ENCODE measurements at regions not wholly inside any gene's neighbourhood (a gene's known extent, or its start where the extent isn't known, plus 50 kb on each side); places are given as distances from the start of the nearest gene placed in this dataset.
A peak's percentile ranks its signal among the peaks of the same experiment; 100 is the strongest.

DNA sequence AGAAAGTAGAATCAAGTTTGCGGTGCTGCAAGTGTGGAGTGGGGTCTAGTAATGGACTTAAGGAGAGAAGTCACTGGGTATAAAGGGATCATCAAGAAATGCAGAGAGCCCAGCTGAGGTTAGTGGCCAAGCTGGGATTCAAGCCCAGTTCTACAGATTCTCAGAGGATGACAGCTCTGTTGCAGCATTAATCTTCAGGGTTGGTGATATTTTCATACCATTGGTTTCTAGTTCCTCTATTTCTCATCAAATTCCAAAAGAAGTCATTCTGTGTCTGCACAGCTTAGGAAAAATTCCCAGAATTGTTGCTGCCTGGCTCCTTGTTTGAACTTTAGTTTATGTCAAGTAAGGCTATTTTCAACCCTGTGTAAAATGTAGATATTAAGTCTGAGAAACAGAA lies 169.5 kb upstream of the NTF3 start:
- peak overlapping the region; percentile 6 for H3K27ac ChIP-seq (ENCODE audit: low read depth, low read length)
- H3K36me3 ChIP-seq (ENCODE audit: control insufficient read depth in 5 of 5, insufficient read depth in 5 of 5, low read length in 5 of 5) = no peaks in the 10 kb centered on the region
- H3K9ac ChIP-seq (ENCODE audit: low read length in 5 of 5) = no peak overlapping the region
- no peak overlapping the region for H3K4me3 ChIP-seq (ENCODE audit: low read depth in 1 of 5, low read length in 5 of 5)
- H3K27me3 ChIP-seq (ENCODE audit: control insufficient read depth in 5 of 5, insufficient read depth in 4 of 5, low read length in 5 of 5) = peaks cover 0 to 5% (median 0%) of the 10 kb centered on the region in 5 donors
- H3K9me3 ChIP-seq (ENCODE audit: control insufficient read depth in 5 of 5, low read length in 5 of 5) = no peaks in the 10 kb centered on the region
- peaks cover 0 to 10% (median 6%) of the 10 kb centered on the region in 5 donors for H3K4me1 ChIP-seq (ENCODE audit: control insufficient read depth in 5 of 5, insufficient read depth in 5 of 5, low read length in 5 of 5)

DNA sequence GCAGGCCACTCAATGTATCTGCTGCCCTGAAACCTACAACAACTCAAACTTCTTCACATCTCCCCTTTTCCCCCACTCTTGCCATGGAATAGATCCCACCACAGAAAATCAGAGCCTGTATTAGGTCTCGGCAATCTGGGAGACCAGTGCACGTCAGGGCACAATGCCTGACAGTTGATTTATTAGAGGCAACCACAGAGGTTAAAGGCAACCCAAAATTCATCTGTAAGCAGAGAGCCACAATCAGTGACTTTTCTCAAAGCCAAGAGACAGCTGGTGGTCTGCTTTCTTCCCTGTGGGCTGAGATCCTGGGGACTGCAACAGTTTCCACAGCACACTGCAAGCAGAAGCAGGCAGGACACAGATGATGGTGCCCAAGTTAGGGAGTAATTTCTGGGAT lies 169.0 kb upstream of the NTF3 start:
- no peaks in the 10 kb centered on the region for H3K9me3 ChIP-seq (ENCODE audit: control insufficient read depth in 5 of 5, low read length in 5 of 5)
- peak overlapping the region; percentile 6 for H3K27ac ChIP-seq (ENCODE audit: low read depth, low read length)
- H3K9ac ChIP-seq (ENCODE audit: low read length in 5 of 5) = no peak overlapping the region
- H3K4me1 ChIP-seq (ENCODE audit: control insufficient read depth in 5 of 5, insufficient read depth in 5 of 5, low read length in 5 of 5) = peaks cover 0 to 10% (median 3%) of the 10 kb centered on the region in 5 donors
- no peak overlapping the region for H3K4me3 ChIP-seq (ENCODE audit: low read depth in 1 of 5, low read length in 5 of 5)
- no peaks in the 10 kb centered on the region for H3K36me3 ChIP-seq (ENCODE audit: control insufficient read depth in 5 of 5, insufficient read depth in 5 of 5, low read length in 5 of 5)
- H3K27me3 ChIP-seq (ENCODE audit: control insufficient read depth in 5 of 5, insufficient read depth in 4 of 5, low read length in 5 of 5) = peaks cover 0 to under 1% (median 0%) of the 10 kb centered on the region in 5 donors

DNA sequence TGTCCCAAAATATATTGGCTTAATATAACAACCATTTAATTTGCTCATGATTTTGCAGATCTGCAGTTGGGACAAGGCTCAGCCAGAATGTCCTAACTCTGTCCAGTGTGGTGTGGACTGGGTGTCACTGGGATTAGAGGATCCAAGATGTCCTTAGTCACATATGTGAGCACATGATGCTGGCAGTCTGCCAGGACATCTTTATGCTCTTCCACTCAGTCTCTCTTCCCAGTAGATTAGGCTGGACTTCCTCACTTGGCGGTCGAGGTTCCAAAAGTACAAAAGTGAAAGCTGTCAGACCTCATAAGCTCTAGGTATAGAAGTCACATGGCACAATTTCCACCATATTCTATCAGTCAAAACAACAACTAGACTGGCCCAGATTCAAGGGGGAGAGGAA lies 167.9 kb upstream of the NTF3 start:
- Histone ChIP-seq H3K9ac (ENCODE audit: low read length in 5 of 5) (no peak overlapping the region), H3K27me3 (ENCODE audit: control insufficient read depth in 5 of 5, insufficient read depth in 4 of 5, low read length in 5 of 5) (no peaks in the 10 kb centered on the region), H3K27ac (ENCODE audit: low read depth, low read length) (no peak overlapping the region), H3K36me3 (ENCODE audit: control insufficient read depth in 5 of 5, insufficient read depth in 5 of 5, low read length in 5 of 5) (no peaks in the 10 kb centered on the region), H3K9me3 (ENCODE audit: control insufficient read depth in 5 of 5, low read length in 5 of 5) (no peaks in the 10 kb centered on the region), H3K4me3 (ENCODE audit: low read depth in 1 of 5, low read length in 5 of 5) (no peak overlapping the region), H3K4me1 (ENCODE audit: control insufficient read depth in 5 of 5, insufficient read depth in 5 of 5, low read length in 5 of 5) (peaks cover 0 to 10% (median 0%) of the 10 kb centered on the region in 5 donors)

DNA sequence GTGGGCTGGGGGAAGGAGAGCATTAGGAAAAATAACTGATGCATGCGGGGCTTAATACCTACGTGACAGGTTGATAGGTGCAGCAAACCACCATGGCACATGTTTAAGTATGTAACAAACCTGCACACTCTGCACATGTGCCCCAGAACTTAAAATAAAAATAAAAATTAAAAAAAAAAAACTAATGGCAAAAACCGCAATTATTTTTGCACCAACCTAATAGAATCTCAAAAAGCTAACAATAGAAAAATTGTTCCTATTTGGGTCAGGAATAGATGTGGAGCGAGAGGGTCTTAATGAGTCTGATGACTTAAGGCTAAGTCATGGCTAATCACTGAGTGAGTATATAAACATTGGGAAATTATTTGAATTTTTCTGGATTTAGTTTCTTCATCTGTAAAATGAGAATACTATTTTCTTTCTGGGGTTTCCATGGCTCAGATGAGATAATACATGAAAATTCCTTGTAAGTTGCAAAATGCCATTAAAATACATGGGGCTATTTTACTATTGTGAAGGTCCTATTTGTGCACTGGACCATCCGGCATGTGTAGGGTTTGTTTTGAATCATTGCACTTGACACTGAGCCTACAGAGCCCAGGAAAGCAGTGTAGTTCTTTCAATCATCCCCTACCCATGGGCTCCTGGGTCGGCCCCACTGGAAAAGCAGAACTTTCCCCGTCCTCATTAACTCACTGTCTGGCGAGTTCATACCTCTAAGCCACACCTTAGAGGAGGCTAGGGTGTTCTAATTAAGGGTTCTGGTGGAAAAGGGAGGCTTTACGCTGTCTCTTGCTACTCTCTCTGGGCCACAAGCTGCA lies 164.1 kb upstream of the NTF3 start:
- Histone ChIP-seq H3K27me3 (ENCODE audit: control insufficient read depth in 5 of 5, insufficient read depth in 4 of 5, low read length in 5 of 5) (no peaks in the 10 kb centered on the region), H3K36me3 (ENCODE audit: control insufficient read depth in 5 of 5, insufficient read depth in 5 of 5, low read length in 5 of 5) (no peaks in the 10 kb centered on the region), H3K9me3 (ENCODE audit: control insufficient read depth in 5 of 5, low read length in 5 of 5) (no peaks in the 10 kb centered on the region), H3K9ac (ENCODE audit: low read length in 5 of 5) (no peak overlapping the region), H3K4me1 (ENCODE audit: control insufficient read depth in 5 of 5, insufficient read depth in 5 of 5, low read length in 5 of 5) (peaks cover 0 to 3% (median 0%) of the 10 kb centered on the region in 5 donors), H3K4me3 (ENCODE audit: low read depth in 1 of 5, low read length in 5 of 5) (no peak overlapping the region), H3K27ac (ENCODE audit: low read depth, low read length) (no peak overlapping the region)

DNA sequence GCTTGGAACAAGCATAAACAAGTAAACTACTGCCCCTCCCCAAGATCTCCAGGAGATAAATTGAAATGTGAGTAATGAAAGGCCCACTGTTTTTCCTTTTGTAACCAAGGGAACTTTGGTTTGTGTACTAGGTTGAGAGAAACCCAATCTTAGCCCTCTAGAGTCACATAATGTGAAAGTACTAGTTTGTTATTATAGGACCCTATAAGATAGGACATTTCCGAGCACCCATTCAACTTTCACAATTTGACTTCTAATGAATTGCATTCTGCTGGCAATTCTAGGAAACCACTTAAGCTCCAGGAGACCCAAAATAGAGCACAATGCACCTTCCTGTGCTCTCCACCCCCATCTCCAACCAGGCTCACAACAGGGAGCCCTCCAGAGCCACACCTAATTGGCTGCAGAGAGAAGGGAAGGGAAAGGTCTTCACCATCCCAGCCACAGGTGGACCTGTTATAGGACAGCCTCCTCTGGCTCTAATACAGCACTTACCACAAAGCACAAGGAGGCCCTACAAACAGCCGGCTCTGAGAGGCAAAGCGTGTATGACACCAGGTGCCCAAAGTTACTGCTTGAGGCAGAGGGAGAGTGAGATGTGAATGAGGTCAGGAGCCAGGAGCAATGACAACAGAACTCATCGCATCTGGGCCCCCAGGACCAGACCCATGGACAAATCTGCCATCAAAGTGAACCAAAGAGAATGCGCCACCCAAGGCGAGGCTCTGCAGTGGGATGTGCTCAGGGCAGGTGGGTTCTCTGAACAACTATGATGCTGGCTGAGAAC lies 163.3 kb upstream of the NTF3 start:
- Histone ChIP-seq H3K27me3 (ENCODE audit: control insufficient read depth in 5 of 5, insufficient read depth in 4 of 5, low read length in 5 of 5) (no peaks in the 10 kb centered on the region), H3K27ac (ENCODE audit: low read depth, low read length) (no peak overlapping the region), H3K4me1 (ENCODE audit: control insufficient read depth in 5 of 5, insufficient read depth in 5 of 5, low read length in 5 of 5) (no peaks in the 10 kb centered on the region), H3K36me3 (ENCODE audit: control insufficient read depth in 5 of 5, insufficient read depth in 5 of 5, low read length in 5 of 5) (no peaks in the 10 kb centered on the region), H3K9me3 (ENCODE audit: control insufficient read depth in 5 of 5, low read length in 5 of 5) (no peaks in the 10 kb centered on the region), H3K4me3 (ENCODE audit: low read depth in 1 of 5, low read length in 5 of 5) (no peak overlapping the region), H3K9ac (ENCODE audit: low read length in 5 of 5) (no peak overlapping the region)

DNA sequence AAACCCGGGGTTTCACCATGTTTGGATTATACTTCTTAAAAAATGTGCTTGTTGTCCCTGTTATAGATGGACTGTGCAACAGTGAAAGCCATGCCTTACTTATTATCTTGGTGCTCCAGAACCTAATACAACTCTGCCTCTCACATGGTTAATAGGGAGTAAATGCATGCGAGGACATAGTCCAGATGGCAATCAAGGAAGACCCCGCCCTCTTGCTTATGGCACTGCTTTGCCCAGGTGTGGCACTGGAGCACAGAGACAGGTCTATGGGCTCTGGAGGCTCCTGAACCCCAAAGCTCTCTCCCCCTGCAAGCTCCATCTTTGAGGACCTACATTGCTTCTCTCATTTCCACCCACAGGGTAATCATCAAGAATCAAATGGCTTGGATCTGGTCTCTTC lies 162.1 kb upstream of the NTF3 start:
- Histone ChIP-seq H3K36me3 (ENCODE audit: control insufficient read depth in 5 of 5, insufficient read depth in 5 of 5, low read length in 5 of 5) (no peaks in the 10 kb centered on the region), H3K4me3 (ENCODE audit: low read depth in 1 of 5, low read length in 5 of 5) (no peak overlapping the region), H3K27ac (ENCODE audit: low read depth, low read length) (no peak overlapping the region), H3K27me3 (ENCODE audit: control insufficient read depth in 5 of 5, insufficient read depth in 4 of 5, low read length in 5 of 5) (no peaks in the 10 kb centered on the region), H3K4me1 (ENCODE audit: control insufficient read depth in 5 of 5, insufficient read depth in 5 of 5, low read length in 5 of 5) (no peaks in the 10 kb centered on the region), H3K9me3 (ENCODE audit: control insufficient read depth in 5 of 5, low read length in 5 of 5) (no peaks in the 10 kb centered on the region), H3K9ac (ENCODE audit: low read length in 5 of 5) (no peak overlapping the region)

DNA sequence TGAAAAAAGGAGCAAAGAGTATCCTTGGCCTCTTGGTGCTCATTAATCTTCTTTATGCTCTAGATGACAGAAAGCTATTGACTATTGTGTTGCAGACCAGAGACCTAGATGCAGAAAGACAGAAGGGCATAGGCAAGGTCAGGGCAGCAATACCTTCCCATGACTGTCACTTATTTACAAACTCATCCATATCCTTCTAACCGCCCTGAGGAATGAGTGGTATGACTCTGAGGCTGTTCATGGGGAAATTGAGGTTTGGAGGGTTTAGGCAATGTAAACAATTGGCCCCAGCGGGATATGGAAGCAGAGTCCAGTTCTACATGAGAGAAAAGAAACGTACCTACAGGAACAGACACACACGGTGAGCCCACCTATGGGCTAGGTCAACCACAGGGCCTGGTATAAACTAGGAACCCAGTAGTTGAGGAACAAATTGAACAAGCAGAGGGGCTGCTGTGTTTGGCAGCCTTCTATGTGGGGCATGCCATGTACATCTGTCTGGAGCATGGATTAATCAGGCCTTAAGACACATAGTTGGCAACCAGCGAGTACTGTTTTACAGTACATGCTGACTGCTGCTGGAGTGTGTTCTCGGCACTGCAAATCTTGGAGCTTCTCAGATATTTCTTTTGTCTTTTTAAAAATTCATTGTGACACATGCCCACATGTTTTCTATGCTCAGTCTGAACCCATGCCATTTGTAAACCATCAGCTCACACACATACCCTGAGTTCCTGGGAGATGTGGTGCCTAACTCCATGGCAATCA lies 159.7 kb upstream of the NTF3 start:
- Histone ChIP-seq H3K4me1 (ENCODE audit: control insufficient read depth in 5 of 5, insufficient read depth in 5 of 5, low read length in 5 of 5) (no peaks in the 10 kb centered on the region), H3K9ac (ENCODE audit: low read length in 5 of 5) (no peak overlapping the region), H3K9me3 (ENCODE audit: control insufficient read depth in 5 of 5, low read length in 5 of 5) (no peaks in the 10 kb centered on the region), H3K4me3 (ENCODE audit: low read depth in 1 of 5, low read length in 5 of 5) (no peak overlapping the region), H3K27me3 (ENCODE audit: control insufficient read depth in 5 of 5, insufficient read depth in 4 of 5, low read length in 5 of 5) (peaks cover 0 to 4% (median 0%) of the 10 kb centered on the region in 5 donors), H3K27ac (ENCODE audit: low read depth, low read length) (no peak overlapping the region), H3K36me3 (ENCODE audit: control insufficient read depth in 5 of 5, insufficient read depth in 5 of 5, low read length in 5 of 5) (no peaks in the 10 kb centered on the region)

DNA sequence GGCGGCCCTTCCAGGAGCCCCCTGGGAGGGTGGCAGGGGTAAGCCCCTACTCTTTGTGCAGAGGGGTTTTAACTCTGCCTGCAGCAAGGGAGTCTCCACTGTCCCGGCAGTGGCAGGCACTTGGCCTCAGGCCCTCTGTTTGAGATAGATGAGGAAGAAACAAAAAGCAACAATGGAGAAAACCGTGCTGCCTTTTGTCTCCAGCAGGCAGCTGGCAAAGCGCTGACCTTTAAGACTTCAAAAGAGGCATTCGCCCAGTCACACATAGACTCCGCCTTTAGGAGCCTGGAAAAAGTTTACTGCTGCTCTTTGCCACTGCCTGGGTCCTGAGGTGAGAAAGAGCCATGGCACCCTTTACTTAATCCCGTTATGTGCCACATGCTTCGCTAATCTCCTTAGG lies 158.2 kb upstream of the NTF3 start:
- Histone ChIP-seq H3K27ac (ENCODE audit: low read depth, low read length) (no peak overlapping the region), H3K4me3 (ENCODE audit: low read depth in 1 of 5, low read length in 5 of 5) (no peak overlapping the region), H3K9me3 (ENCODE audit: control insufficient read depth in 5 of 5, low read length in 5 of 5) (no peaks in the 10 kb centered on the region), H3K9ac (ENCODE audit: low read length in 5 of 5) (no peak overlapping the region), H3K27me3 (ENCODE audit: control insufficient read depth in 5 of 5, insufficient read depth in 4 of 5, low read length in 5 of 5) (peaks cover 0 to 4% (median 0%) of the 10 kb centered on the region in 5 donors), H3K36me3 (ENCODE audit: control insufficient read depth in 5 of 5, insufficient read depth in 5 of 5, low read length in 5 of 5) (no peaks in the 10 kb centered on the region), H3K4me1 (ENCODE audit: control insufficient read depth in 5 of 5, insufficient read depth in 5 of 5, low read length in 5 of 5) (no peaks in the 10 kb centered on the region)

DNA sequence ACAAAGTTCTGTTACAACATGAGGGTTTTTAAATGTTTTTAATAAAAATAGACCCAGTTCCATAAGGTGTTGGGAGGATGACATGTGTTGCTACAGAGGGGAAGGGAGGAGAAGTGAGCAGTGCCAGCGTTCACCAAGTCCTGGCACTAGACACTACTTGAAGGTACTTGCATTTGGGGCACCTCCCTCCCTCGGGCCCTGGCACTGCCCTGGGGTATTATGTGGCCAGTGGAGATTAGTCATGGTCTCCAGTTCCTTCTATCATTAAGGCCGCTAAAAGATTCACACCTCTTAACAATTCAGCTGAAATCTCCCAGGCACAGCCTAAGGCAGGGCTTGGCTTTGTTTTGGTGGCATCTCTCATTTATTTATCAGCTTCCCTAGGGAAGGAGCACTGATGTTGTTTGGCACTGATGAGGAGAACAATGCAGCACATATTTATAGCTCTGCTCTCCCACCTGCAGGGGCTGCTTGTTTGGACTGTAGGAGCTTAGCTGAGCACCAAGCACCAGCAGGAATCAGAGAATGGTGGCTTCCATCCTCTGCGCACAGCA lies 155.5 kb upstream of the NTF3 start:
- Histone ChIP-seq H3K27ac (ENCODE audit: low read depth, low read length) (no peak overlapping the region), H3K9ac (ENCODE audit: low read length in 5 of 5) (no peak overlapping the region), H3K4me1 (ENCODE audit: control insufficient read depth in 5 of 5, insufficient read depth in 5 of 5, low read length in 5 of 5) (no peaks in the 10 kb centered on the region), H3K36me3 (ENCODE audit: control insufficient read depth in 5 of 5, insufficient read depth in 5 of 5, low read length in 5 of 5) (no peaks in the 10 kb centered on the region), H3K27me3 (ENCODE audit: control insufficient read depth in 5 of 5, insufficient read depth in 4 of 5, low read length in 5 of 5) (peaks cover 0 to 4% (median 0%) of the 10 kb centered on the region in 5 donors), H3K9me3 (ENCODE audit: control insufficient read depth in 5 of 5, low read length in 5 of 5) (no peaks in the 10 kb centered on the region), H3K4me3 (ENCODE audit: low read depth in 1 of 5, low read length in 5 of 5) (no peak overlapping the region)

Measured in subcutaneous abdominal adipose tissue (tissue), 5 donors.